ENCODE measurements at regions not wholly inside any gene's neighbourhood (a gene's known extent, or its start where the extent isn't known, plus 50 kb on each side); places are given as distances from the start of the nearest gene placed in this dataset.

DNA sequence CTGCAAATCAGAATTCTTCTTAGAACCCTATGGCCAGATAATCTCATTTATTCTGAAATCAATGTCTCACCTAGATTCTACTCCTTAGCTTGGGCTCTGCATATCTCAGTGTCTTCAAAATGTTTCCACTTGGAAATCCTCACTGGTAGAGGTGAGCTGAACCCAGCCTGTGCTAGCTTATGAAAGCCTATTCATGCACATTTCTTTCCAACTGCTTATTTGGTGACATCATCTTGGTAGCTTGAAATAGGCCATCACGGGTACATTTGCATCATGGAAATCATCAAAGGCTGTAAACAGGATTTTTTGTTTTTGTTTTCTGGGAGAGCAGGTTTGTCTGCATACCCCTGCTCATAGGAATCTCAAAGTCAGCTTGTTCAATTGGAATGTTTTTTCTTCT, 130.8 kb downstream of the KCNJ18 start:
- no peak for TF ChIP-seq PATZ1 (CRISPR knock-in tag; IDR thresholded peaks at IDR 0.05; ENCODE audit: borderline replicate concordance)
- TF ChIP-seq TOX (CRISPR knock-in tag; IDR thresholded peaks at IDR 0.05; ENCODE audit: borderline replicate concordance), result no peak
- TF ChIP-seq GLIS3 (CRISPR knock-in tag; IDR thresholded peaks at IDR 0.05), result no peak
- TF ChIP-seq CSDC2 (CRISPR knock-in tag; IDR thresholded peaks at IDR 0.05), result no peak
- TF ChIP-seq, protein P1, sequence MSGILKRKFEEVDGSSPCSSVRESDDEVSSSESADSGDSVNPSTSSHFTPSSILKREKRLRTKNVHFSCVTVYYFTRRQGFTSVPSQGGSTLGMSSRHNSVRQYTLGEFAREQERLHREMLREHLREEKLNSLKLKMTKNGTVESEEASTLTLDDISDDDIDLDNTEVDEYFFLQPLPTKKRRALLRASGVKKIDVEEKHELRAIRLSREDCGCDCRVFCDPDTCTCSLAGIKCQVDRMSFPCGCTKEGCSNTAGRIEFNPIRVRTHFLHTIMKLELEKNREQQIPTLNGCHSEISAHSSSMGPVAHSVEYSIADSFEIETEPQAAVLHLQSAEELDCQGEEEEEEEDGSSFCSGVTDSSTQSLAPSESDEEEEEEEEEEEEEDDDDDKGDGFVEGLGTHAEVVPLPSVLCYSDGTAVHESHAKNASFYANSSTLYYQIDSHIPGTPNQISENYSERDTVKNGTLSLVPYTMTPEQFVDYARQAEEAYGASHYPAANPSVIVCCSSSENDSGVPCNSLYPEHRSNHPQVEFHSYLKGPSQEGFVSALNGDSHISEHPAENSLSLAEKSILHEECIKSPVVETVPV (CRISPR knock-in tag; IDR thresholded peaks at IDR 0.05), result no peak
- no peak for TF ChIP-seq ISL1 (CRISPR knock-in tag; IDR thresholded peaks at IDR 0.05)
- no peak for TF ChIP-seq ZFP3 (CRISPR knock-in tag; IDR thresholded peaks at IDR 0.05)
- no peak for TF ChIP-seq BACH2 (CRISPR knock-in tag; IDR thresholded peaks at IDR 0.05; ENCODE audit: borderline replicate concordance)
- no peak for TF ChIP-seq ZNF70 (CRISPR knock-in tag; IDR thresholded peaks at IDR 0.05)
- TF ChIP-seq SNAI2 (CRISPR knock-in tag; IDR thresholded peaks at IDR 0.05), result no peak
- TF ChIP-seq ZFP30 (CRISPR knock-in tag; IDR thresholded peaks at IDR 0.05), result no peak

All from SK-N-SH treated with all-trans-retinoic acid at 6 μM for 48 hours (cell line).